Left kidney (tissue), 1 donor: ENCODE measurements at regions not wholly inside any gene's neighbourhood (a gene's known extent, or its start where the extent isn't known, plus 50 kb on each side); places are given as distances from the start of the nearest gene placed in this dataset.

Experiments used
- DNase-seq: peaks from one replicate; pipeline ENCODE4 v3.0.0-alpha.2; 2013

GRCh38 chrX:39714471-39714870 lies 383.3 kb downstream of the BCOR start:
- no peak for DNase-seq

GRCh38 chrX:39716401-39716800 lies 381.4 kb downstream of the BCOR start:
- DNase-seq, result no peak

- DNase-seq, result no peak
These were observed 380.8 kb downstream of the BCOR start for GRCh38 chrX:39716802-39717540.

GRCh38 chrX:39718981-39719380 lies 378.8 kb downstream of the BCOR start:
- no peak for DNase-seq

- no peak for DNase-seq
These were observed 376.8 kb downstream of the BCOR start for GRCh38 chrX:39720945-39721344.

GRCh38 chrX:39721566-39722279 lies 376.0 kb downstream of the BCOR start:
- DNase-seq, result no peak

- DNase-seq, result no peak
These were observed 373.2 kb downstream of the BCOR start for GRCh38 chrX:39724544-39724943.

- DNase-seq, result no peak
These were observed 372.6 kb downstream of the BCOR start for GRCh38 chrX:39725114-39725513.

- DNase-seq, result peak; percentile 68
These were observed 371.7 kb downstream of the BCOR start for GRCh38 chrX:39725928-39726619.

GRCh38 chrX:39726771-39727170 lies 371.0 kb downstream of the BCOR start:
- DNase-seq, result peak; percentile 44

GRCh38 chrX:39728025-39728424 lies 369.7 kb downstream of the BCOR start:
- no peak for DNase-seq

- DNase-seq, result no peak
These were observed 368.7 kb downstream of the BCOR start for GRCh38 chrX:39728852-39729598.

- no peak for DNase-seq
These were observed 367.6 kb downstream of the BCOR start for GRCh38 chrX:39729981-39730661.

GRCh38 chrX:39730662-39731329 lies 367.0 kb downstream of the BCOR start:
- DNase-seq, result peak; percentile 82

GRCh38 chrX:39731330-39731667 lies 366.5 kb downstream of the BCOR start:
- DNase-seq, result no peak

- no peak for DNase-seq
These were observed 366.0 kb downstream of the BCOR start for GRCh38 chrX:39731735-39732134.

GRCh38 chrX:39733745-39734144 lies 364.0 kb downstream of the BCOR start:
- DNase-seq, result no peak

- DNase-seq, result no peak
These were observed 363.5 kb downstream of the BCOR start for GRCh38 chrX:39734174-39734776.

- no peak for DNase-seq
These were observed 361.2 kb downstream of the BCOR start for GRCh38 chrX:39736216-39737211.

- no peak for DNase-seq
These were observed 358.2 kb downstream of the BCOR start for GRCh38 chrX:39739585-39739984.
